ENCODE measurements at regions not wholly inside any gene's neighbourhood (a gene's known extent, or its start where the extent isn't known, plus 50 kb on each side); places are given as distances from the start of the nearest gene placed in this dataset.
"Not testable (repeated sequence)": the region's sequence is repeated elsewhere in the genome, so short reads cannot be mapped to it uniquely, and the experiment has no call there.

GRCh38 chr3:101913168-101913567 is 63.9 kb downstream of the NFKBIZ start:
- DNase-seq: no peak

- DNase-seq: not testable (repeated sequence)
Measured at GRCh38 chr3:101917761-101918160, 68.4 kb downstream of the NFKBIZ start.

GRCh38 chr3:101922151-101922725 is 72.9 kb downstream of the NFKBIZ start:
- DNase-seq: not testable (repeated sequence)

- not testable (repeated sequence) for DNase-seq
Measured at GRCh38 chr3:101924621-101925020, 75.3 kb downstream of the NFKBIZ start.

- not testable (repeated sequence) for DNase-seq
Measured at GRCh38 chr3:101925124-101925523, 75.8 kb downstream of the NFKBIZ start.

GRCh38 chr3:101925564-101925963 is 76.2 kb downstream of the NFKBIZ start:
- no peak for DNase-seq

- no peak for DNase-seq
Measured at GRCh38 chr3:101926594-101927105, 77.3 kb downstream of the NFKBIZ start.

GRCh38 chr3:101928890-101929289 is 79.6 kb downstream of the NFKBIZ start:
- no peak for DNase-seq

- DNase-seq: no peak
Measured at GRCh38 chr3:101931081-101931480, 81.8 kb downstream of the NFKBIZ start.

- no peak for DNase-seq
Measured at GRCh38 chr3:101932326-101933068, 83.2 kb downstream of the NFKBIZ start.

- no peak for DNase-seq
Measured at GRCh38 chr3:101936419-101937356, 87.4 kb downstream of the NFKBIZ start.

GRCh38 chr3:101938262-101938847 is 89.0 kb downstream of the NFKBIZ start:
- no peak for DNase-seq

GRCh38 chr3:101939361-101940049 is 90.2 kb downstream of the NFKBIZ start:
- no peak for DNase-seq

- no peak for DNase-seq
Measured at GRCh38 chr3:101940521-101941317, 91.4 kb downstream of the NFKBIZ start.

- no peak for DNase-seq
Measured at GRCh38 chr3:101941318-101942040, 92.2 kb downstream of the NFKBIZ start.

GRCh38 chr3:101942356-101942755 is 93.0 kb downstream of the NFKBIZ start:
- DNase-seq: no peak

GRCh38 chr3:101943029-101943428 is 93.7 kb downstream of the NFKBIZ start:
- DNase-seq: no peak

GRCh38 chr3:101944308-101944707 is 95.0 kb downstream of the NFKBIZ start:
- DNase-seq: no peak

GRCh38 chr3:101945980-101946379 is 96.7 kb downstream of the NFKBIZ start:
- DNase-seq: no peak

- no peak for DNase-seq
Measured at GRCh38 chr3:101946906-101947305, 97.6 kb downstream of the NFKBIZ start.

GRCh38 chr3:101950510-101950909 is 101.2 kb downstream of the NFKBIZ start:
- DNase-seq: peak; percentile 20

Data from NK-92 treated with Interleukin-12 subunit alpha and Interleukin-12 subunit beta, amount 100 ng/mL, for 24 hours (cell line).